HUES6 (cell line): ENCODE measurements at regions not wholly inside any gene's neighbourhood (a gene's known extent, or its start where the extent isn't known, plus 50 kb on each side); places are given as distances from the start of the nearest gene placed in this dataset.

Experiments used
- H3K27ac ChIP-seq: 2 replicates; pipeline ENCODE4 v1.7.0; 2013; ENCODE audit warnings: low read depth, mild to moderate bottlenecking, low read length, inconsistent platforms
- H3K27me3 ChIP-seq: 2 replicates; pipeline ENCODE4 v1.6.1; 2013; ENCODE audit warnings: low read length; ENCODE audit not compliant: control insufficient read depth, insufficient read depth
- H3K36me3 ChIP-seq: 2 replicates; pipeline ENCODE4 v1.6.1; 2013; ENCODE audit warnings: low read length; ENCODE audit not compliant: control insufficient read depth, insufficient read depth
- H3K4me1 ChIP-seq: 2 replicates; pipeline ENCODE4 v1.6.1; 2013; ENCODE audit warnings: low read length; ENCODE audit not compliant: control insufficient read depth, insufficient read depth
- H3K4me3 ChIP-seq: 2 replicates; pipeline ENCODE4 v1.5.1; 2013; ENCODE audit warnings: low read depth, low read length
- H3K9ac ChIP-seq: one replicate; pipeline ENCODE4 v1.6.1; 2013; ENCODE audit warnings: mild to moderate bottlenecking, low read length
- H3K9me3 ChIP-seq: 2 replicates; pipeline ENCODE4 v1.6.1; 2013; ENCODE audit warnings: low read depth, low read length; ENCODE audit not compliant: control insufficient read depth, insufficient read depth

- Histone ChIP-seq H3K27ac (no peak overlapping the region), H3K4me3 (no peak overlapping the region), H3K9ac (no peak overlapping the region), H3K27me3 (no peaks in the 10 kb centered on the region), H3K36me3 (no peaks in the 10 kb centered on the region), H3K9me3 (peaks cover 14% of the 10 kb centered on the region), H3K4me1 (no peaks in the 10 kb centered on the region)
Measured at GRCh38 chr17:70969521-70970034, 800.2 kb downstream of the KCNJ2 start.

- H3K27me3 ChIP-seq, result no peaks in the 10 kb centered on the region
Measured at GRCh38 chr17:70976447-70976846, 807.1 kb downstream of the KCNJ2 start.

GRCh38 chr17:70984873-70985272 is 815.5 kb downstream of the KCNJ2 start:
- H3K4me1 ChIP-seq, result peaks cover 22% of the 10 kb centered on the region; the same call in 1 of the 2 replicates
- peaks cover 41% of the 10 kb centered on the region for H3K9me3 ChIP-seq
- no peaks in the 10 kb centered on the region for H3K36me3 ChIP-seq
- H3K27ac ChIP-seq, result no peak overlapping the region
- H3K27me3 ChIP-seq, result no peaks in the 10 kb centered on the region
- no peak overlapping the region for H3K4me3 ChIP-seq
- H3K9ac ChIP-seq, result no peak overlapping the region

More at GRCh38 chr17:70976447-70976846, 807.1 kb downstream of the KCNJ2 start:
- H3K36me3 ChIP-seq, result no peaks in the 10 kb centered on the region
- no peaks in the 10 kb centered on the region for H3K4me1 ChIP-seq
- H3K9me3 ChIP-seq, result peaks cover 17% of the 10 kb centered on the region
- no peak overlapping the region for H3K9ac ChIP-seq
- H3K27ac ChIP-seq, result no peak overlapping the region
- H3K4me3 ChIP-seq, result no peak overlapping the region

- Histone ChIP-seq H3K4me1 (peaks cover 22% of the 10 kb centered on the region; the same call in 1 of the 2 replicates), H3K4me3 (no peak overlapping the region), H3K36me3 (no peaks in the 10 kb centered on the region), H3K9me3 (peaks cover 46% of the 10 kb centered on the region), H3K9ac (no peak overlapping the region), H3K27ac (peak overlapping the region; percentile 54), H3K27me3 (no peaks in the 10 kb centered on the region)
Measured at GRCh38 chr17:70987867-70988340, 818.6 kb downstream of the KCNJ2 start.

GRCh38 chr17:70988622-70989021 is 819.3 kb downstream of the KCNJ2 start:
- no peak overlapping the region for H3K9ac ChIP-seq
- no peak overlapping the region for H3K4me3 ChIP-seq
- H3K27ac ChIP-seq, result peak overlapping the region; percentile 54; the same call in 1 of the 2 replicates

GRCh38 chr17:70989280-70989679 is 819.9 kb downstream of the KCNJ2 start:
- Histone ChIP-seq H3K4me1 (peaks cover 22% of the 10 kb centered on the region; the same call in 1 of the 2 replicates), H3K9ac (no peak overlapping the region), H3K36me3 (no peaks in the 10 kb centered on the region), H3K9me3 (peaks cover 33% of the 10 kb centered on the region), H3K4me3 (no peak overlapping the region), H3K27ac (no peak overlapping the region), H3K27me3 (no peaks in the 10 kb centered on the region)

More at GRCh38 chr17:70988622-70989021, 819.3 kb downstream of the KCNJ2 start:
- H3K27me3 ChIP-seq, result no peaks in the 10 kb centered on the region
- H3K36me3 ChIP-seq, result no peaks in the 10 kb centered on the region
- peaks cover 22% of the 10 kb centered on the region; the same call in 1 of the 2 replicates for H3K4me1 ChIP-seq
- peaks cover 40% of the 10 kb centered on the region for H3K9me3 ChIP-seq

- Histone ChIP-seq H3K36me3 (no peaks in the 10 kb centered on the region), H3K27ac (no peak overlapping the region), H3K4me3 (no peak overlapping the region), H3K27me3 (no peaks in the 10 kb centered on the region), H3K4me1 (peaks cover 4% of the 10 kb centered on the region; the same call in 1 of the 2 replicates), H3K9me3 (peaks cover 13% of the 10 kb centered on the region), H3K9ac (no peak overlapping the region)
Measured at GRCh38 chr17:70994194-70994593, 824.9 kb downstream of the KCNJ2 start.

GRCh38 chr17:70995997-70996396 is 826.7 kb downstream of the KCNJ2 start:
- Histone ChIP-seq H3K4me3 (no peak overlapping the region), H3K4me1 (no peaks in the 10 kb centered on the region), H3K9me3 (peaks cover 13% of the 10 kb centered on the region), H3K36me3 (no peaks in the 10 kb centered on the region), H3K27me3 (no peaks in the 10 kb centered on the region), H3K9ac (no peak overlapping the region), H3K27ac (no peak overlapping the region)

- H3K27me3 ChIP-seq, result no peaks in the 10 kb centered on the region
- 0 out of 2 replicates have a peak, but pooled peaks cover 9% of the 10 kb centered on the region for H3K4me1 ChIP-seq
- H3K4me3 ChIP-seq, result no peak overlapping the region
- no peak overlapping the region for H3K9ac ChIP-seq
- H3K9me3 ChIP-seq, result 0 out of 2 replicates have a peak, but pooled peaks cover 3% of the 10 kb centered on the region
- H3K36me3 ChIP-seq, result no peaks in the 10 kb centered on the region
- no peak overlapping the region for H3K27ac ChIP-seq
Measured at GRCh38 chr17:71003736-71004135, 834.4 kb downstream of the KCNJ2 start.

GRCh38 chr17:71004413-71004812 is 835.1 kb downstream of the KCNJ2 start:
- Histone ChIP-seq H3K9ac (no peak overlapping the region), H3K4me1 (0 out of 2 replicates have a peak, but pooled peaks cover 9% of the 10 kb centered on the region), H3K9me3 (0 out of 2 replicates have a peak, but pooled peaks cover 3% of the 10 kb centered on the region), H3K27me3 (no peaks in the 10 kb centered on the region), H3K4me3 (no peak overlapping the region), H3K27ac (no peak overlapping the region), H3K36me3 (no peaks in the 10 kb centered on the region)

GRCh38 chr17:71011391-71011790 is 842.1 kb downstream of the KCNJ2 start:
- Histone ChIP-seq H3K36me3 (no peaks in the 10 kb centered on the region), H3K4me1 (no peaks in the 10 kb centered on the region), H3K9me3 (0 out of 2 replicates have a peak, but pooled peaks cover 6% of the 10 kb centered on the region), H3K4me3 (no peak overlapping the region), H3K27me3 (no peaks in the 10 kb centered on the region), H3K9ac (no peak overlapping the region), H3K27ac (no peak overlapping the region)
